ENCODE measurements at regions not wholly inside any gene's neighbourhood (a gene's known extent, or its start where the extent isn't known, plus 50 kb on each side); places are given as distances from the start of the nearest gene placed in this dataset.

DNA sequence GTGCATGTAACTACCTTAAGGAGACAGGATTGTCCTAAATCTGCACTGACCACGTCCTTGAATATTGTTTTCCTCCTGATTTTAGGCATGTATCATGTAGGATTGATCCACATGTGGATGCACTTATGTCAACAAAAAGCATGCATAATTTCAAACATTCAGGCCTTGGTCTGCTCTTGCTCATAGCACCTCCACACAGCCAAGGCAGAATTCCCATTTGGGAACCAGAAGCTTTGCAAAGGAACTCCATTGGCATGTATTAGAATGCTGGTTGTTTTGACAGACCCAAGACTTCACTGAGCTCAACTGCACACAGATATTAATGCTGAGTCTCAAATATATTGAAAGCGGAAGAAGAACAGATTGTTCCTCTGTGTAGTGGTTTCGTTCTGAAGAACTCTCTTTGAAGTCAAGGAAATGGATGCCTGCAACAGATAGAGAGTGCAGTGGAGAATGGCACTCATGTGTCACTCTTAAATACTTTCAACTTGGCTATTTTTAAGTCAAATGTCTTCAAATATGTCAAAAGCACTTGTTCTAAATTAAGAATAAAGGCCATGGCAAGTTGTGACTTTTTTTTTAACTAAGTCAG lies 387.6 kb downstream of the LTN1 start:
- ChIA-PET POLR2A (ENCODE audit: low non-redundant PET) (no interaction called here), CTCF (no interaction called here)
- TF ChIP-seq, protein P1, sequence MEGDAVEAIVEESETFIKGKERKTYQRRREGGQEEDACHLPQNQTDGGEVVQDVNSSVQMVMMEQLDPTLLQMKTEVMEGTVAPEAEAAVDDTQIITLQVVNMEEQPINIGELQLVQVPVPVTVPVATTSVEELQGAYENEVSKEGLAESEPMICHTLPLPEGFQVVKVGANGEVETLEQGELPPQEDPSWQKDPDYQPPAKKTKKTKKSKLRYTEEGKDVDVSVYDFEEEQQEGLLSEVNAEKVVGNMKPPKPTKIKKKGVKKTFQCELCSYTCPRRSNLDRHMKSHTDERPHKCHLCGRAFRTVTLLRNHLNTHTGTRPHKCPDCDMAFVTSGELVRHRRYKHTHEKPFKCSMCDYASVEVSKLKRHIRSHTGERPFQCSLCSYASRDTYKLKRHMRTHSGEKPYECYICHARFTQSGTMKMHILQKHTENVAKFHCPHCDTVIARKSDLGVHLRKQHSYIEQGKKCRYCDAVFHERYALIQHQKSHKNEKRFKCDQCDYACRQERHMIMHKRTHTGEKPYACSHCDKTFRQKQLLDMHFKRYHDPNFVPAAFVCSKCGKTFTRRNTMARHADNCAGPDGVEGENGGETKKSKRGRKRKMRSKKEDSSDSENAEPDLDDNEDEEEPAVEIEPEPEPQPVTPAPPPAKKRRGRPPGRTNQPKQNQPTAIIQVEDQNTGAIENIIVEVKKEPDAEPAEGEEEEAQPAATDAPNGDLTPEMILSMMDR (conservative IDR thresholded peaks at IDR 0.05; ENCODE audit: low read depth, low read length) = no peak
- TF ChIP-seq EZH2 (IDR thresholded peaks at IDR 0.05; ENCODE audit: borderline replicate concordance, low read depth, low read length, poor library complexity, severe bottlenecking) = no peak
- H3K9me3 ChIP-seq (ENCODE audit: low read depth, low read length, poor library complexity, severe bottlenecking) = no peaks in the 10 kb centered on the region
- no peak overlapping the region for H3K4me3 ChIP-seq (ENCODE audit: low read depth, low read length, poor library complexity, severe bottlenecking)
- no peaks in the 10 kb centered on the region for H3K27me3 ChIP-seq (replicated peaks; ENCODE audit: insufficient read depth, low read depth, low read length, poor library complexity)
- H3K36me3 ChIP-seq (ENCODE audit: insufficient read depth, low read length, poor library complexity, severe bottlenecking) = no peaks in the 10 kb centered on the region
- H3K4me1 ChIP-seq (ENCODE audit: insufficient read depth, low read length, poor library complexity, severe bottlenecking) = no peaks in the 10 kb centered on the region
- no peak overlapping the region for H3K27ac ChIP-seq (ENCODE audit: low read depth, low read length, poor library complexity, severe bottlenecking)
- BruUV-seq (replicated peaks) = no TSS peak
- intact Hi-C loops (cut with micrococcal nuclease; ENCODE audit: unreplicated experiment) = no loop called here
- DNase-seq (ENCODE audit: low spot score) = no peak

GRCh38 chr21:28602546-28602945 lies 390.1 kb downstream of the LTN1 start:
- H3K36me3 ChIP-seq (ENCODE audit: insufficient read depth, low read length, poor library complexity, severe bottlenecking) = no peaks in the 10 kb centered on the region
- TF ChIP-seq EZH2 (IDR thresholded peaks at IDR 0.05; ENCODE audit: borderline replicate concordance, low read depth, low read length, poor library complexity, severe bottlenecking) = no peak
- BruUV-seq (replicated peaks) = no TSS peak
- no peaks in the 10 kb centered on the region for H3K27me3 ChIP-seq (replicated peaks; ENCODE audit: insufficient read depth, low read depth, low read length, poor library complexity)
- H3K4me1 ChIP-seq (ENCODE audit: insufficient read depth, low read length, poor library complexity, severe bottlenecking) = no peaks in the 10 kb centered on the region
- intact Hi-C loops (cut with micrococcal nuclease; ENCODE audit: unreplicated experiment) = no loop called here
- H3K4me3 ChIP-seq (ENCODE audit: low read depth, low read length, poor library complexity, severe bottlenecking) = no peak overlapping the region
- H3K27ac ChIP-seq (ENCODE audit: low read depth, low read length, poor library complexity, severe bottlenecking) = no peak overlapping the region
- no peak for DNase-seq (ENCODE audit: low spot score)
- ChIA-PET POLR2A (ENCODE audit: low non-redundant PET) (no interaction called here), CTCF (no interaction called here)
- no peaks in the 10 kb centered on the region for H3K9me3 ChIP-seq (ENCODE audit: low read depth, low read length, poor library complexity, severe bottlenecking)

GRCh38 chr21:28598214-28598613 lies 394.5 kb downstream of the LTN1 start:
- H3K27ac ChIP-seq (ENCODE audit: low read depth, low read length, poor library complexity, severe bottlenecking) = no peak overlapping the region
- H3K4me3 ChIP-seq (ENCODE audit: low read depth, low read length, poor library complexity, severe bottlenecking) = no peak overlapping the region
- DNase-seq (ENCODE audit: low spot score) = no peak
- TF ChIP-seq, protein P1 (conservative IDR thresholded peaks at IDR 0.05; ENCODE audit: low read depth, low read length) = no peak
- no peak for TF ChIP-seq EZH2 (IDR thresholded peaks at IDR 0.05; ENCODE audit: borderline replicate concordance, low read depth, low read length, poor library complexity, severe bottlenecking)
- BruUV-seq (replicated peaks) = no TSS peak
- ChIA-PET CTCF (no interaction called here), POLR2A (ENCODE audit: low non-redundant PET) (no interaction called here)
- no peaks in the 10 kb centered on the region for H3K4me1 ChIP-seq (ENCODE audit: insufficient read depth, low read length, poor library complexity, severe bottlenecking)
- H3K9me3 ChIP-seq (ENCODE audit: low read depth, low read length, poor library complexity, severe bottlenecking) = no peaks in the 10 kb centered on the region
- intact Hi-C loops (cut with micrococcal nuclease; ENCODE audit: unreplicated experiment) = no loop called here
- no peaks in the 10 kb centered on the region for H3K36me3 ChIP-seq (ENCODE audit: insufficient read depth, low read length, poor library complexity, severe bottlenecking)
- H3K27me3 ChIP-seq (replicated peaks; ENCODE audit: insufficient read depth, low read depth, low read length, poor library complexity) = no peaks in the 10 kb centered on the region

DNA sequence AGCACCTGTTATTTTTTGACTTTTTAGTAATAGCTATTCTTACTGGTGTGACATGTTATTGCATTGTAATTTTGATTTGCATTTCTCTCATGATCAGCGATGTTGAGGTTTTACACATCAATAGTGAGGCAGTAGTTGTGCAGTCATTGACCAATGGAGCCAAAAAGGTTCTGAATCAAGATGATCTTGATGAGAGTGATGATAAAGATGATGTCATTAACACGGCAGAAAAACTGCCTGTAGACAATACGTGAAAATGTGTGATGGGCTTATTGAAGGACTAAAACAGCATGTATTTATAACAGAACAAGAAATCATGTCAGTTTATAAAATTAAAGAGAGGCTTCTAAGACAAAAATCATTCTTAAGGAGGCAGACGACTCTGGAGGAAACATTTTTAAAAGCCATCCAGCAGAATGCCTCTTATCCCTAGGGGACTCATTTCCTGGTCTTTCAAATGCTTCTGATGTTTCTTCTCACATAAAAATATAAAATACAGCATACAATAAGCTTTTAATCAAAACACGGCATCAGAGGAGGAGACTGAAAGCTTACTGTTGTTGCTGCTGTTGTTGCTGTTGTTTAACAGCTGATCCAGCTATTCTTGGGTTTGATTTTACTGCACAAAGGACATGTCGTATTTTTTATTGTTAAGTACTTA lies 400.3 kb downstream of the LTN1 start:
- no TSS peak for BruUV-seq (replicated peaks)
- no peak for TF ChIP-seq EZH2 (IDR thresholded peaks at IDR 0.05; ENCODE audit: borderline replicate concordance, low read depth, low read length, poor library complexity, severe bottlenecking)
- TF ChIP-seq, protein P1 (conservative IDR thresholded peaks at IDR 0.05; ENCODE audit: low read depth, low read length) = no peak
- no peaks in the 10 kb centered on the region for H3K36me3 ChIP-seq (ENCODE audit: insufficient read depth, low read length, poor library complexity, severe bottlenecking)
- no peaks in the 10 kb centered on the region for H3K4me1 ChIP-seq (ENCODE audit: insufficient read depth, low read length, poor library complexity, severe bottlenecking)
- intact Hi-C loops (cut with micrococcal nuclease; ENCODE audit: unreplicated experiment) = no loop called here
- CTCF ChIA-PET = no interaction called here
- no peak overlapping the region for H3K4me3 ChIP-seq (ENCODE audit: low read depth, low read length, poor library complexity, severe bottlenecking)
- POLR2A ChIA-PET (ENCODE audit: low non-redundant PET) = no interaction called here
- H3K9me3 ChIP-seq (ENCODE audit: low read depth, low read length, poor library complexity, severe bottlenecking) = no peaks in the 10 kb centered on the region
- no peak overlapping the region for H3K27ac ChIP-seq (ENCODE audit: low read depth, low read length, poor library complexity, severe bottlenecking)
- peak; percentile 53 for DNase-seq (ENCODE audit: low spot score)
- H3K27me3 ChIP-seq (replicated peaks; ENCODE audit: insufficient read depth, low read depth, low read length, poor library complexity) = no peaks in the 10 kb centered on the region

All from A673 (cell line).